Eye (tissue), 1 donor: ENCODE measurements at regions not wholly inside any gene's neighbourhood (a gene's known extent, or its start where the extent isn't known, plus 50 kb on each side); places are given as distances from the start of the nearest gene placed in this dataset.

Experiments used
- DNase-seq: peaks from one replicate; pipeline ENCODE4 v3.0.0-alpha.2; 2015

- DNase-seq = no peak
Measured at GRCh38 chr5:73256462-73256861, 83.5 kb downstream of the TMEM174 start.

GRCh38 chr5:73256012-73256411, 83.0 kb downstream of the TMEM174 start:
- no peak for DNase-seq

GRCh38 chr5:73254642-73255041, 81.6 kb downstream of the TMEM174 start:
- DNase-seq = peak; percentile 12

GRCh38 chr5:73253047-73253660, 80.2 kb downstream of the TMEM174 start:
- DNase-seq = no peak

GRCh38 chr5:73250645-73251044, 77.7 kb downstream of the TMEM174 start:
- no peak for DNase-seq

- DNase-seq = no peak
Measured at GRCh38 chr5:73242735-73243134, 69.7 kb downstream of the TMEM174 start.

GRCh38 chr5:73238873-73239272, 65.9 kb downstream of the TMEM174 start:
- DNase-seq = no peak

GRCh38 chr5:73236541-73237128, 63.6 kb downstream of the TMEM174 start:
- no peak for DNase-seq

GRCh38 chr5:73234204-73234555, 61.2 kb downstream of the TMEM174 start:
- no peak for DNase-seq

- DNase-seq = peak; percentile 87
Measured at GRCh38 chr5:73233461-73234203, 60.6 kb downstream of the TMEM174 start.

- DNase-seq = no peak
Measured at GRCh38 chr5:73233053-73233460, 60.1 kb downstream of the TMEM174 start.

GRCh38 chr5:73232266-73233041, 59.5 kb downstream of the TMEM174 start:
- peak; percentile 59 for DNase-seq

GRCh38 chr5:73231246-73231778, 58.3 kb downstream of the TMEM174 start:
- DNase-seq = peak; percentile 53

- peak; percentile 49 for DNase-seq
Measured at GRCh38 chr5:73230264-73231245, 57.6 kb downstream of the TMEM174 start.

- peak; percentile 49 for DNase-seq
Measured at GRCh38 chr5:73229271-73229670, 56.3 kb downstream of the TMEM174 start.

- no peak for DNase-seq
Measured at GRCh38 chr5:73228052-73228451, 55.1 kb downstream of the TMEM174 start.
